ENCODE measurements at regions not wholly inside any gene's neighbourhood (a gene's known extent, or its start where the extent isn't known, plus 50 kb on each side); places are given as distances from the start of the nearest gene placed in this dataset.
A peak's percentile ranks its signal among the peaks of the same experiment; 100 is the strongest.

GRCh38 chr1:192522673-192523072 lies 52.9 kb upstream of the RGS1 start (continued):
- no peak for TF ChIP-seq PKNOX1 (IDR thresholded peaks at IDR 0.05)
- TF ChIP-seq EGR1 (IDR thresholded peaks at IDR 0.05; ENCODE audit: borderline replicate concordance in 1 of 2, low read depth in 2 of 2, low read length in 2 of 2), result no peak
- TF ChIP-seq NR2C2 (IDR thresholded peaks at IDR 0.05; ENCODE audit: borderline replicate concordance, control insufficient read depth, insufficient read length, low read depth), result no peak
- TF ChIP-seq MEF2B (IDR thresholded peaks at IDR 0.05; ENCODE audit: partially characterized antibody, poor library complexity, severe bottlenecking), result no peak
- no peak for TF ChIP-seq TBL1XR1 (IDR thresholded peaks at IDR 0.05; ENCODE audit: low read depth, low read length)
- TF ChIP-seq, protein P1, sequence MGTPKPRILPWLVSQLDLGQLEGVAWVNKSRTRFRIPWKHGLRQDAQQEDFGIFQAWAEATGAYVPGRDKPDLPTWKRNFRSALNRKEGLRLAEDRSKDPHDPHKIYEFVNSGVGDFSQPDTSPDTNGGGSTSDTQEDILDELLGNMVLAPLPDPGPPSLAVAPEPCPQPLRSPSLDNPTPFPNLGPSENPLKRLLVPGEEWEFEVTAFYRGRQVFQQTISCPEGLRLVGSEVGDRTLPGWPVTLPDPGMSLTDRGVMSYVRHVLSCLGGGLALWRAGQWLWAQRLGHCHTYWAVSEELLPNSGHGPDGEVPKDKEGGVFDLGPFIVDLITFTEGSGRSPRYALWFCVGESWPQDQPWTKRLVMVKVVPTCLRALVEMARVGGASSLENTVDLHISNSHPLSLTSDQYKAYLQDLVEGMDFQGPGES (IDR thresholded peaks at IDR 0.05), result no peak
- TF ChIP-seq SUPT20H (IDR thresholded peaks at IDR 0.05; ENCODE audit: borderline replicate concordance, control insufficient read depth, low read depth, low read length), result no peak
- no peak for TF ChIP-seq ZNF217 (IDR thresholded peaks at IDR 0.05)

GRCh38 chr1:192524223-192524622 lies 51.4 kb upstream of the RGS1 start:
- intact Hi-C loops (cut with micrococcal nuclease; ENCODE audit: unreplicated experiment), result no loop called here
- SMC1A ChIA-PET (ENCODE audit: uncharacterized antibody, unreplicated experiment), result interaction anchor here (1.1 to 5.1 kb wide), 4 partner anchors 8 to 58 kb away, joined by 3 to 77 read pairs (median 6); no protein-coding TSS in a partner anchor
- H3K9me3 ChIP-seq (replicated peaks; ENCODE audit: control insufficient read depth, insufficient read depth, low read length), result no peaks in the 10 kb centered on the region; the same call in 2 of the 3 replicates
- DNase-seq (ENCODE audit: low read depth, low spot score), result no peak
- no peak overlapping the region for H3K27ac ChIP-seq (ENCODE audit: control insufficient read depth, insufficient read depth)
- H3K36me3 ChIP-seq (ENCODE audit: control insufficient read depth in 2 of 2, insufficient read depth in 2 of 2, low read length in 1 of 2), result no peaks in the 10 kb centered on the region
- no peak overlapping the region for H3K4me3 ChIP-seq
- H3K9ac ChIP-seq (ENCODE audit: control insufficient read depth, insufficient read depth, low read length), result no peak overlapping the region
- H3K4me1 ChIP-seq (ENCODE audit: control insufficient read depth, insufficient read depth, low read length), result peaks cover 9% of the 10 kb centered on the region; the same call in 1 of the 2 replicates
- RAD21 ChIA-PET (ENCODE audit: unreplicated experiment), result interaction anchor here (1.0 to 3.0 kb wide), 4 partner anchors 16 to 29 kb away, joined by 3 to 21 read pairs (median 8); no protein-coding TSS in a partner anchor
- H4K20me1 ChIP-seq (ENCODE audit: control insufficient read depth, insufficient read depth), result no peaks in the 10 kb centered on the region
- POLR2A ChIA-PET, result interaction anchor here (0.7 to 2.2 kb wide), 8 partner anchors 15 to 78 kb away, joined by 3 to 8 read pairs (median 4); no protein-coding TSS in a partner anchor
- no peak overlapping the region for H3K4me2 ChIP-seq (ENCODE audit: control insufficient read depth, insufficient read depth)
- no peak for FAIRE-seq
- ATAC-seq, result no peak
- no peaks in the 10 kb centered on the region for H3K79me2 ChIP-seq (ENCODE audit: control insufficient read depth, insufficient read depth, low read length)
- CTCF ChIA-PET, result interaction anchor here (1.0 to 2.8 kb wide), 6 partner anchors 11 to 33 kb away, joined by 3 to 15 read pairs (median 4); no protein-coding TSS in a partner anchor
- in situ Hi-C loops (cut with MboI), result no loop called here
- BruUV-seq (replicated peaks), result no TSS peak
- H2AFZ ChIP-seq (ENCODE audit: control insufficient read depth, low read depth, low read length), result no peak overlapping the region
- H3K27me3 ChIP-seq (replicated peaks in 1 of 2; ENCODE audit: control insufficient read depth in 2 of 2, insufficient read depth in 2 of 2, low read length in 1 of 2), result no peaks in the 10 kb centered on the region
- 0% methylated on average over 1 of the region's 1 CpG for WGBS (ENCODE audit: insufficient coverage, insufficient replicate concordance, low lambda C conversion rate, missing lambda C conversion rate)
- TF ChIP-seq BCL11A (IDR thresholded peaks at IDR 0.05; ENCODE audit: low read depth, low read length), result no peak
- TF ChIP-seq RELB (IDR thresholded peaks at IDR 0.05; ENCODE audit: low read depth), result peak; percentile 73
- peak; percentile 90 to 92 for TF ChIP-seq IKZF2 (IDR thresholded peaks at IDR 0.05)
- TF ChIP-seq IKZF1 (conservative IDR thresholded peaks at IDR 0.05), result peak; percentile 91
- TF ChIP-seq, protein P2, sequence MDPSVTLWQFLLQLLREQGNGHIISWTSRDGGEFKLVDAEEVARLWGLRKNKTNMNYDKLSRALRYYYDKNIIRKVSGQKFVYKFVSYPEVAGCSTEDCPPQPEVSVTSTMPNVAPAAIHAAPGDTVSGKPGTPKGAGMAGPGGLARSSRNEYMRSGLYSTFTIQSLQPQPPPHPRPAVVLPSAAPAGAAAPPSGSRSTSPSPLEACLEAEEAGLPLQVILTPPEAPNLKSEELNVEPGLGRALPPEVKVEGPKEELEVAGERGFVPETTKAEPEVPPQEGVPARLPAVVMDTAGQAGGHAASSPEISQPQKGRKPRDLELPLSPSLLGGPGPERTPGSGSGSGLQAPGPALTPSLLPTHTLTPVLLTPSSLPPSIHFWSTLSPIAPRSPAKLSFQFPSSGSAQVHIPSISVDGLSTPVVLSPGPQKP (IDR thresholded peaks at IDR 0.05; ENCODE audit: low read depth, low read length), result no peak
- TF ChIP-seq SREBF2 (IDR thresholded peaks at IDR 0.05; ENCODE audit: low read length), result no peak
- TF ChIP-seq NFYB (IDR thresholded peaks at IDR 0.05; ENCODE audit: insufficient read depth, low read depth, low read length), result no peak
- no peak for TF ChIP-seq FOXM1 (IDR thresholded peaks at IDR 0.05; ENCODE audit: low read depth, low read length)
- no peak for TF ChIP-seq CEBPB (IDR thresholded peaks at IDR 0.05; ENCODE audit: borderline replicate concordance in 1 of 2, low read depth in 2 of 2, low read length in 2 of 2)
- 0 out of 2 replicates have a peak, but pooled peaks have one; percentile 25 for TF ChIP-seq RUNX3 (IDR thresholded peaks at IDR 0.05; ENCODE audit: low read length)
- TF ChIP-seq NR2F1 (conservative IDR thresholded peaks at IDR 0.05), result peak; percentile 92
